HG03342 (cell line): ENCODE measurements at regions not wholly inside any gene's neighbourhood (a gene's known extent, or its start where the extent isn't known, plus 50 kb on each side); places are given as distances from the start of the nearest gene placed in this dataset.

Experiments used
- ATAC-seq: cut with Tn5 transposase; IDR thresholded peaks from one replicate; pipeline ENCODE4 v1.9.1; 2021; ENCODE audit warnings: mild to moderate bottlenecking, moderate library complexity; ENCODE audit not compliant: unreplicated experiment

DNA sequence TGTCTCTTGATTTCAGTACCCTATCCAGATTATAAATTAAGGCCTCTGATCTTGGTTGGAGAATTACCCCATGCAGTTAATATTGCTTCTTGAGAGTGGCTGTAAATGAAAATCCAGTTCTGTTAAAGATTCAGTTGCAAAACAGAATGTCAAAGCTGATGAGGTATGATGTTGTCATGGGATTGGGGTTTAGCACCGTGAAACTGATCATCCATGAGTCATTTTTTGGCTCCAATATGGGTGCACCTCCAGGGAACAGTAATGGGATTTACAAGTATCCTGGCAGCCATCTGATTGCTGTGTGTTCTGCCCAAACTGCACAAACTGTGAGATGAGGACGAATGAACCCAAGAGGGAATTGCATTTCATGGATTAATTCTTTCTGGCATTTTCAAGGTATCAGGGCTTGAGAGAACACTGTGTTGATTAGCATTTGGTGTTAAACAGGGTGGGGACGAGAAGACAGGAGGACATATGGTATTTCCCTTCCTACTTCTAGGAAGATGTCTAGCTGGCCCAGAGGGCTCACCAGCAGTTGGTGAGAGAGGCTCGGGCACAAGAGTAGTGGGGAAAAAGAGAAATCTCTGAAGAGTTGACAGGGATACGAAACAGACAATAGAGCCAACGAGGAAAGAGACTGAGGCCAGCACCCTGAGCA is 214.7 kb downstream of the GAS1 start:
- no peak for ATAC-seq

- ATAC-seq: no peak
Measured at GRCh38 chr9:86731511-86732063, 215.7 kb downstream of the GAS1 start.

GRCh38 chr9:86730163-86730928 is 217.0 kb downstream of the GAS1 start:
- ATAC-seq: no peak

GRCh38 chr9:86724529-86724928 is 222.8 kb downstream of the GAS1 start:
- ATAC-seq: no peak

DNA sequence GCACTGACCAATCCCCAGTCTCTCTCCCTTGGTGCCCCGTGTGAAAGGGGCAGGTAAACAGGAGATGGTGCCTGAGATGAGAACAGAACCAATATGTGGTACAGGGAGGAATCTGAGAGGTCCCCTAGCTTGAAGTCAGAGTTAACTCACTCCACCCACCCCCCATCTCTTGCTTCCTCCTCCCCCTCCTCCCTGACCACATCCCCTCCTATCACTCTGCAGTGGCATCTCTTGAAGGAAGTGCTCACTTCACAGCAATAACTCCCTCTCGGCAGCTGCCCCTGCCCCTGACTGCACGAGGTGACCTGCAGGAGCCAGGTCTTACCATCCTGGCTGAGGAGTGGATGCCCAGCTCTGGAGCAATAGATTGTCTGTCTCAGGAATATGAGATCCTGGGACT is 224.0 kb downstream of the GAS1 start:
- no peak for ATAC-seq

GRCh38 chr9:86722706-86723075 is 224.6 kb downstream of the GAS1 start:
- ATAC-seq: no peak

GRCh38 chr9:86721843-86722705 is 225.2 kb downstream of the GAS1 start:
- ATAC-seq: no peak

DNA sequence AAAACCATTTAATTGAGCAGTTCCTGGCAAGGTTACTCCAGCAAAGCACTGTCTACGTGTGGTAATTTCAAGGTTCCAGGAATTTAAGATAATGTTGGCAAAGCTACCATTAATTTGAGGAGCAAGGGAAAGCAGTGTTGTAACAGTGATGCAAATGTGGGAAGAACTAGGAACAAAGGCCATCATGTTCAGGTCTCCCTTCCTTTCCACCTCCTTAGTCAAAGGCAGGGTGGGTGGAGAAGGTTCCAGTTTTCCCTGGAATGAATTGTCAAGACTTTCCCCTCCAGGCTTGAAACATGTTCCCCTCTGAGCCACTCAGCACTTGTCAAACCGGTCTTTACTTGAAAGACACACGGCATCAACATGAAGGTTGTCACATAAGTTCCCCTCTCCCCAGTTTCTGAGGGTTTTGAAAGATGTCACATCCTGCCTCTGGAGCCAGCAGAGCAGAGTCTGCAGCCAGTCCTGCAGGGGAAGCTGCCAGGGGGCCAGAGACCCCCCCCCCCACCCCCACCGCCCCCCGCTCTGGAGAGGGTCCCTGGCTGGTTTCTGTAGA is 226.0 kb downstream of the GAS1 start:
- no peak for ATAC-seq

- no peak for ATAC-seq
Measured at GRCh38 chr9:86720639-86721225, 226.6 kb downstream of the GAS1 start.

GRCh38 chr9:86718388-86719049 is 228.8 kb downstream of the GAS1 start:
- ATAC-seq: no peak

DNA sequence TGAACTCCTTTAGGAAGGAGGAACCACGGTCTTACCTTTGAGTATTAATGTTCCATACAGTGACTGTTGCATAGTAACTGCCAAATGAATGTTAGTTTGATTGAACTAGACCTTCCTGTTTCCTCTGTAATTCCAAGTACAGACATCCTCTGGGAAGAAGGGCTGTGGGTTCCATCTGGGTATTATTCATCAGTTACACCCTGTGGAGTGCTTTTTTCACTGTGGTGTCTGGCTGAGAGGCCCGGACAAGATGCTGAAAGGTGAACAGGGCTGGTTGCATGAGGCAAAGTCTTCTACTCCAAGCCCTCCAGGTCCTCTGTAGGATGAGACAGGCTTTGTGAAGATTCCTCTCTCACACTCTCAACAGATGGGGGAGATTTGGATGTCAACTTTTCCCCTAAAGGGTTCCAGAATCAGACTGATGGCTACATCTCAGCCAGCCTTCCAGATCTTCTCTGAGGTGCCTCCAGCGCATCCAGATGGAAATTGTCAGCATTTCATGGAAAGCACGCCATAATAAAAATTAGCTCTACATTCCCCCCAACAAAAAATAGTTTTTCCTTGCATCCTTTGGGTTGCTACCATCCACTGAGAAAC is 230.9 kb downstream of the GAS1 start:
- ATAC-seq: no peak

GRCh38 chr9:86714999-86715398 is 232.3 kb downstream of the GAS1 start:
- ATAC-seq: no peak

DNA sequence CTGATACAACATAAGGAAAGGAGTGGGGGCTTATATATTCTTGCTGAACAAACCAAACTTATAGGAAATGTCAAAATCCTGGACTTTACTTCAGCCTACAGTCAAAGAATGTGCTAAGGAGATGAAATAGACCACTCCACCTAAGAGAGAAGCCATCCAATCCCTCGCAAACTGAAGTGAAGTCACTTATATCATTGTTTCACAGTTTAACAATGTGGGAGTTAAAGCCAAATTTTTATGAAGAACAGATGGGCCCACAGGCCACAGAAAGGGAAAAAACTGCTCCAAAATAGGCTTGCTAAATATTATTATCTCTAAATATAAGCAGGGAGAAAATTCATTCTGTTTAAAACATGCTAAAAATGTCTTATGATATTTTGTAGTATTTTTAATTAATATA is 233.3 kb downstream of the GAS1 start:
- no peak for ATAC-seq

GRCh38 chr9:86713470-86713869 is 233.8 kb downstream of the GAS1 start:
- ATAC-seq: no peak

DNA sequence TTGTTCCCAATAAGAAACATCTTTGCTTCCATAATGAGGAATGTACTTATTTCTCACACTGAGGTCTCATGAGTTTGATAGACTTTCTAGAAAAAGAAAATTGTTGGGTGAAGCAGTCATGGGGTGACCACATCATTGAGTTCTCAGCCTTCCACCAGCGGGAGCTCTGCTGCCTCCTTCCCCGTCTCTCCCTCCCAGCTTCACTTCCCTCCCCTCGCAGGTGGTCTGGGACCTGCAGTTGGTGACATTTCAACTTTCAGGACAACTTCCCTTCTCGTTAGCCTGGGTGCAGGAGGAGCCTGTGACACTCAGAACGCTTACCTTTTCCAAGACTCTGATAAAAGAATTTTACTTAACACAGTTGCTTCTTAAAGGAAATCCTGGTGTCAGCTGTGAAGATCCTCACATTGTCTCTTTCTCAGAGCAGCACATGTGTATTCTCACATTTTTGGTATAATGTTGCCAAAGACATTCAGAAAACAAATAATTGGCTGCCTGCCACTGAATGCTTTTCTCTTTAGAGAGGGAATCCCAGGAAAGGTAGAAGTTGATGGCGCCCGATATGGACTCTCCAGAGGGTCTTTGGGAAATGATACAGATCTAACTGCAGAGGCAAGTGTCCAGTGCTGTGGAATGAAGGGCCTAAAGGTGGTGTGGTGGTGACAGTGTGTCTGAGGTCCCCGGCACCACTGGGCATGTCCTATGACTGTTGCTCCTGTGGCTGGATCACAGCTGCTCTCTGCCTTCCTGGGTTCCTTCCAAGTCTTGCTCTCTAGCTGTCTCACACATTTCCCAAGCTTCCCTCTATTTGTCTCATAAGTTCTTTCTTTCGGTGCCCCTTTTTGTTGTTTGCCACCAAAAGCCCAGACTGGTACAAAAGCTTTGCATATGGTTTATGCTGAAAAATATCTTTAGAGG is 238.1 kb downstream of the GAS1 start:
- no peak for ATAC-seq

GRCh38 chr9:86707932-86708510 is 239.3 kb downstream of the GAS1 start:
- no peak for ATAC-seq

GRCh38 chr9:86706391-86706790 is 240.9 kb downstream of the GAS1 start:
- no peak for ATAC-seq

GRCh38 chr9:86705490-86705889 is 241.8 kb downstream of the GAS1 start:
- no peak for ATAC-seq
